ENCODE measurements at regions not wholly inside any gene's neighbourhood (a gene's known extent, or its start where the extent isn't known, plus 50 kb on each side); places are given as distances from the start of the nearest gene placed in this dataset.

DNA sequence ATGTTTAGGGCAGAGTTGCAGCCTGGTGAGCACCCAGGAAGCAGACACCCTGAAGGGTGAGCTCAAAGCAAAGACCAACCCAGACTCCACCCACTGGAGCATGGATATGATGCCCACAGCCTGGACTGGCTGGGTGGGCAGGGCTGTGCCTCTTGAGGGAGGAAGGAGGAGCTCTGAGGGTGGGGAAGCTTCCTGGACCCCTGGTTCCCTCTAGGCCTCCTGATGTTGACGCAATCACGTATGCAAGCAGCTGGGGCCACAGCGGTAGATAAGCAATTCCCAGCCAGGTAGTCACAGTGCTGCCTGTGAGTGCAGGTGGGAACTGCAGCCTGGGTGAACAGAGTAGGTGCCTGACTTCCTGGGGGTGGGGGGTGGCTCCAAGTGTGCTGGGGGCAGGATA, 271.5 kb downstream of the CDK5RAP2 start:
- no peak overlapping the region for H3K27ac ChIP-seq
- CTCF ChIA-PET = no interaction called here

DNA sequence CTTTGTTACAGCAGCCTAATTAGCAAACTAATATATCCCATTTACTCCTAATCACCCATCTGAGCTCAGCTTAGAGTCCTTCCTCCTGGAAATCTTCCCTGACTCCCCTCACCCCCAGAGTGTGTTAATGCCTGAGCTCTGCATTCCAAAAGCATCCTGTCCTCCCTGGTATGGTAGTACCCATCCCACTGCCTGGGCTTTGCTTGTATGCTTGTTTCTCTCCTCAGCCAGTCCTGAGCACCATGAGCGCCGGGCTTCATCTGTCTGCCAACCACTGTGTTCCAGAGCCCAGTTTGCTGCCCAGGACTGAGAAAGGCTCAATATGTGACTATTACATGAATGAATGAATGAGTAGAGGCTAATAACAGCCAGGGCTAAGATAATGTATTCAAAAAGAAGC, 272.4 kb downstream of the CDK5RAP2 start:
- H3K4me1 ChIP-seq = no peaks in the 10 kb centered on the region
- no peak overlapping the region for H3K4me2 ChIP-seq
- ATAC-seq = no peak; a peak in 1 of 6 replicates
- ChIA-PET POLR2A (no interaction called here), CTCF (no interaction called here)
- no peak overlapping the region for H3K27ac ChIP-seq
- 79% methylated on average over 2 of the region's 2 CpGs for WGBS (ENCODE audit: missing lambda C conversion rate)
- no peak for FAIRE-seq
- no peaks in the 10 kb centered on the region for H3K9me3 ChIP-seq
- H3K4me3 ChIP-seq = no peak overlapping the region
- TF ChIP-seq EHF (CRISPR knock-in tag; IDR thresholded peaks at IDR 0.05) (no peak), SMC3 (IDR thresholded peaks at IDR 0.05) (no peak), TP53 (CRISPR knock-in tag; IDR thresholded peaks at IDR 0.05) (no peak), RARB (CRISPR knock-in tag; IDR thresholded peaks at IDR 0.05) (no peak), NFE2L2 (conservative IDR thresholded peaks at IDR 0.05; ENCODE audit: low read length) (no peak), CHD2 (IDR thresholded peaks at IDR 0.05; ENCODE audit: low read length, partially characterized antibody) (no peak)
- TF ChIP-seq, protein P1, sequence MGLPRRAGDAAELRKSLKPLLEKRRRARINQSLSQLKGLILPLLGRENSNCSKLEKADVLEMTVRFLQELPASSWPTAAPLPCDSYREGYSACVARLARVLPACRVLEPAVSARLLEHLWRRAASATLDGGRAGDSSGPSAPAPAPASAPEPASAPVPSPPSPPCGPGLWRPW (IDR thresholded peaks at IDR 0.05) = no peak
- TF ChIP-seq, protein P2, sequence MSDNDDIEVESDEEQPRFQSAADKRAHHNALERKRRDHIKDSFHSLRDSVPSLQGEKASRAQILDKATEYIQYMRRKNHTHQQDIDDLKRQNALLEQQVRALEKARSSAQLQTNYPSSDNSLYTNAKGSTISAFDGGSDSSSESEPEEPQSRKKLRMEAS (IDR thresholded peaks at IDR 0.05) = no peak
- TF ChIP-seq, protein P3, sequence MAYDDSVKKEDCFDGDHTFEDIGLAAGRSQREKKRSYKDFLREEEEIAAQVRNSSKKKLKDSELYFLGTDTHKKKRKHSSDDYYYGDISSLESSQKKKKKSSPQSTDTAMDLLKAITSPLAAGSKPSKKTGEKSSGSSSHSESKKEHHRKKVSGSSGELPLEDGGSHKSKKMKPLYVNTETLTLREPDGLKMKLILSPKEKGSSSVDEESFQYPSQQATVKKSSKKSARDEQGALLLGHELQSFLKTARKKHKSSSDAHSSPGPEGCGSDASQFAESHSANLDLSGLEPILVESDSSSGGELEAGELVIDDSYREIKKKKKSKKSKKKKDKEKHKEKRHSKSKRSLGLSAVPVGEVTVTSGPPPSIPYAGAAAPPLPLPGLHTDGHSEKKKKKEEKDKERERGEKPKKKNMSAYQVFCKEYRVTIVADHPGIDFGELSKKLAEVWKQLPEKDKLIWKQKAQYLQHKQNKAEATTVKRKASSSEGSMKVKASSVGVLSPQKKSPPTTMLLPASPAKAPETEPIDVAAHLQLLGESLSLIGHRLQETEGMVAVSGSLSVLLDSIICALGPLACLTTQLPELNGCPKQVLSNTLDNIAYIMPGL (CRISPR knock-in tag; IDR thresholded peaks at IDR 0.05; ENCODE audit: borderline replicate concordance) = no peak
- no peak for DNase-seq (ENCODE audit: low read depth in 1 of 2, low spot score in 1 of 2)

More for the DNA sequence above, 271.5 kb downstream of the CDK5RAP2 start:
- WGBS (ENCODE audit: missing lambda C conversion rate) = no CpG with 5 or more reads among the region's 3 CpGs
- Histone ChIP-seq H3K4me2 (no peak overlapping the region), H3K9me3 (no peaks in the 10 kb centered on the region; the same call in 2 of the 3 replicates), H3K4me1 (no peaks in the 10 kb centered on the region), H3K4me3 (no peak overlapping the region)
- no peak for FAIRE-seq
- peak; percentile 59 to 68; a peak in 4 of 6 replicates for ATAC-seq
- DNase-seq (ENCODE audit: low read depth in 1 of 2, low spot score in 1 of 2) = no peak
- POLR2A ChIA-PET = no interaction called here
- TF ChIP-seq NR3C1 (IDR thresholded peaks at IDR 0.05) (no peak), HOXA7 (CRISPR knock-in tag; IDR thresholded peaks at IDR 0.05) (no peak), REST (IDR thresholded peaks at IDR 0.05) (no peak), ZFP36 (IDR thresholded peaks at IDR 0.05; ENCODE audit: borderline replicate concordance, partially characterized antibody) (no peak), RFX5 (IDR thresholded peaks at IDR 0.05) (no peak), JUNB (IDR thresholded peaks at IDR 0.05) (no peak), MYC (IDR thresholded peaks at IDR 0.05; ENCODE audit: borderline replicate concordance, low read length) (no peak), RNF2 (IDR thresholded peaks at IDR 0.05; ENCODE audit: borderline replicate concordance, low read depth) (no peak), EHMT2 (IDR thresholded peaks at IDR 0.05; ENCODE audit: low read depth) (no peak), MAZ (IDR thresholded peaks at IDR 0.05; ENCODE audit: borderline replicate concordance, low read depth, low read length) (no peak), CEBPB (IDR thresholded peaks at IDR 0.05) (no peak), JUN (IDR thresholded peaks at IDR 0.05) (no peak), MAFK (IDR thresholded peaks at IDR 0.05; ENCODE audit: partially characterized antibody) (no peak), ATOH8 (CRISPR knock-in tag; IDR thresholded peaks at IDR 0.05; ENCODE audit: low read depth) (no peak), BHLHE40 (IDR thresholded peaks at IDR 0.05; ENCODE audit: low read depth, low read length) (no peak), ZNF302 (CRISPR knock-in tag; IDR thresholded peaks at IDR 0.05) (no peak), CHD2 (IDR thresholded peaks at IDR 0.05; ENCODE audit: low read length, partially characterized antibody) (no peak), FOSB (CRISPR knock-in tag; IDR thresholded peaks at IDR 0.05) (no peak), RARB (CRISPR knock-in tag; IDR thresholded peaks at IDR 0.05) (no peak)
- TF ChIP-seq, protein P3 (CRISPR knock-in tag; IDR thresholded peaks at IDR 0.05; ENCODE audit: borderline replicate concordance) = no peak

All from A549 (cell line).